ENCODE measurements at regions not wholly inside any gene's neighbourhood (a gene's known extent, or its start where the extent isn't known, plus 50 kb on each side); places are given as distances from the start of the nearest gene placed in this dataset.

DNA sequence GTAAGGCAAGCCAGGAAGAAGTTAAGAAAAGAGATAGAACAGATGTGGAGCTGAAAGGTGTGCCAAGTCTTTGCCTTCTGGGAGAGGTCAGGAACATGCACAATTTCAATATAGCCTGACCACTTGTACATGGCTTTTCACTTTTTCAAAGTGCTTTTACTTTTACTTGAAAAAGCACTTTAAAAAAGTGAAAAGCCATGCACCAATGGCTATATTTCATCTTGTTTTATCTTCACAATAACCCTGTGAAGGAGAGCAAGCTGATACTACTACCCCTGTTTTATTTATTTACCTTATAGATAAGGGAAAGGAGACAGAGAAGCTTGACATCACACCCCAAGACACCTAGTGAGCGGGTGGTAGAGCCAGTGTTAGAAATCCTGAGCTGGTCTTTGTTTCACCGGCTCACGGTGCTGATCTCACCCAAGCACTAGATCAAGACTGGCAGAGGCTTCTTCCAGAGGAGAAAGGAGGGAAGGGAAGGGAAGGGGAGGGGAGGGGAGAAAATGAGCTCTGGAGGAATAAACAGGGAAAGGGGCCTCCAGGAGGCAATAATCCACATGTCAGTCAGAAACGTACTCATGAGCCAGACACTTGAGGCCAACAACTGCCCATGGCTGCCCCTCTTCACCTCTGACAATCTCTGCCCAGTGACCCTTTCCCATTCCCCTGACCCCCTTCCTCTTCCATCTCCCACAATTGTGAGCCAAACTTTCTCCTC is 455.4 kb downstream of the FOXO1 start:
- TF ChIP-seq, protein P1, sequence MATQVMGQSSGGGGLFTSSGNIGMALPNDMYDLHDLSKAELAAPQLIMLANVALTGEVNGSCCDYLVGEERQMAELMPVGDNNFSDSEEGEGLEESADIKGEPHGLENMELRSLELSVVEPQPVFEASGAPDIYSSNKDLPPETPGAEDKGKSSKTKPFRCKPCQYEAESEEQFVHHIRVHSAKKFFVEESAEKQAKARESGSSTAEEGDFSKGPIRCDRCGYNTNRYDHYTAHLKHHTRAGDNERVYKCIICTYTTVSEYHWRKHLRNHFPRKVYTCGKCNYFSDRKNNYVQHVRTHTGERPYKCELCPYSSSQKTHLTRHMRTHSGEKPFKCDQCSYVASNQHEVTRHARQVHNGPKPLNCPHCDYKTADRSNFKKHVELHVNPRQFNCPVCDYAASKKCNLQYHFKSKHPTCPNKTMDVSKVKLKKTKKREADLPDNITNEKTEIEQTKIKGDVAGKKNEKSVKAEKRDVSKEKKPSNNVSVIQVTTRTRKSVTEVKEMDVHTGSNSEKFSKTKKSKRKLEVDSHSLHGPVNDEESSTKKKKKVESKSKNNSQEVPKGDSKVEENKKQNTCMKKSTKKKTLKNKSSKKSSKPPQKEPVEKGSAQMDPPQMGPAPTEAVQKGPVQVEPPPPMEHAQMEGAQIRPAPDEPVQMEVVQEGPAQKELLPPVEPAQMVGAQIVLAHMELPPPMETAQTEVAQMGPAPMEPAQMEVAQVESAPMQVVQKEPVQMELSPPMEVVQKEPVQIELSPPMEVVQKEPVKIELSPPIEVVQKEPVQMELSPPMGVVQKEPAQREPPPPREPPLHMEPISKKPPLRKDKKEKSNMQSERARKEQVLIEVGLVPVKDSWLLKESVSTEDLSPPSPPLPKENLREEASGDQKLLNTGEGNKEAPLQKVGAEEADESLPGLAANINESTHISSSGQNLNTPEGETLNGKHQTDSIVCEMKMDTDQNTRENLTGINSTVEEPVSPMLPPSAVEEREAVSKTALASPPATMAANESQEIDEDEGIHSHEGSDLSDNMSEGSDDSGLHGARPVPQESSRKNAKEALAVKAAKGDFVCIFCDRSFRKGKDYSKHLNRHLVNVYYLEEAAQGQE (IDR thresholded peaks at IDR 0.05; ENCODE audit: insufficient read depth in 1 of 2, low read depth in 2 of 2, low read length in 2 of 2) = no peak

DNA sequence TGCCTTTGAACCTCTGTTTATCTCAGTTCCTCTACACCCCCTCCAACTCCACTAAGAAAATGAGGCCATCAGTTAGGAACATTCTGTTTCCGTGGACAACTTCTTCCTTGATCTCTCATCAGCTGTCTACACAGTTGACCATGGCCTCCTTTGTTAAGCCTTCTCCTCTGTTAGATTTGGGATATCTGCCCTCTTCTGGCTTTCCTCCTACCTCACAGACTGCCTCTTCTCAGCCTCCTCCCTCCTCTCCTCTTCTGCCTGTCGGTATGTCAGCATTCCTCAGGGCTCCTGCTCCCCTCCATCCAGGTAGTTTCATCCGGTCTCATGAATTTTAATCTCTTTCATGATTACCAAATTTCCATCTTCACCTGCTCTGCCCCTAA is 454.9 kb downstream of the FOXO1 start:
- TF ChIP-seq FOXP2 (optimal IDR thresholded peaks at IDR 0.05; ENCODE audit: borderline replicate concordance, extremely low read depth, extremely low read length, insufficient read depth) (no peak), TAF1 (IDR thresholded peaks at IDR 0.05; ENCODE audit: borderline replicate concordance, insufficient read depth, low read length) (no peak), POLR2AphosphoS5 (IDR thresholded peaks at IDR 0.05; ENCODE audit: low read depth, low read length) (no peak), SIN3A (IDR thresholded peaks at IDR 0.05; ENCODE audit: borderline replicate concordance, insufficient read depth, low read length) (no peak)
- TF ChIP-seq, protein P1 (IDR thresholded peaks at IDR 0.05; ENCODE audit: insufficient read depth in 1 of 2, low read depth in 2 of 2, low read length in 2 of 2) = no peak

DNA sequence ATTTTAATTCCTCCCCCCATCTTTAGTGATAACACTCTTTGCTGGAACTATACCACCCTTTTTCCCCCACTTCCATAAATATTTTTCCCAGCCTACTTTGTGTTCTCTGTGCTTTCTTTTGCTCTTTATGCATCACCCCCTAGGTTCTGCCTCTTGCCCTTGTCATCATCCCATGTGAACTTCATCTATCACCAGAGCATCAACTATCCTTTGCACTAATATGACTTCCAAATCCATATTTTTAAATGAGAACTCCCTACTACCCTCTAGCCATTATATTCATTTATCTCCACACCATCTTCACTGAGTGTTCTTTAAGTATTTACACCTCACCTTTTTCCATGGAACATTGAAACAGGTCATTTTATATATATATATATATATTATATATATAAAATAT is 452.7 kb downstream of the FOXO1 start:
- no peak for TF ChIP-seq FOXP2 (optimal IDR thresholded peaks at IDR 0.05; ENCODE audit: borderline replicate concordance, extremely low read depth, extremely low read length, insufficient read depth)
- no peak for TF ChIP-seq POLR2AphosphoS5 (IDR thresholded peaks at IDR 0.05; ENCODE audit: low read depth, low read length)
- no peak for TF ChIP-seq SIN3A (IDR thresholded peaks at IDR 0.05; ENCODE audit: borderline replicate concordance, insufficient read depth, low read length)

DNA sequence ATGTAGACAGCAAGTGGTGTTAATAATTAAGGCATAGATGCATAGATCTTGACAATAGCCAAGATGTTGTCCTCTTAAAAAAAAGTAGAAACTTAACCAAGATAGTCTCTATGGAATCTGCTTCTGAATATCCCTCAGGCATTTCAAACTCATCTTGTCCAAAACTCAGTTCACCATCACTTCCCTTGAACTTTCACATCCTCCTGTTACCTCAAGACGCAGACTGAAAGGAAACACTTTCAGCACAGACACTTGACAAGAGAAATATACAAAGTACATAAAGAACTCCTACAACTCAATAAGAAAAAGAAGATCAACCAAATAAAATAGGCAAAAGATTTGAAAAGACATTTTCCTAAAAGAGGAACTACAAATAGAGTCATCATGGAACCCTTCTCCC is 451.1 kb downstream of the FOXO1 start:
- TF ChIP-seq SIN3A (IDR thresholded peaks at IDR 0.05; ENCODE audit: borderline replicate concordance, insufficient read depth, low read length) (no peak), POLR2AphosphoS5 (IDR thresholded peaks at IDR 0.05; ENCODE audit: low read depth, low read length) (no peak), TAF1 (IDR thresholded peaks at IDR 0.05; ENCODE audit: borderline replicate concordance, insufficient read depth, low read length) (no peak), FOXP2 (optimal IDR thresholded peaks at IDR 0.05; ENCODE audit: borderline replicate concordance, extremely low read depth, extremely low read length, insufficient read depth) (no peak)
- TF ChIP-seq, protein P1 (IDR thresholded peaks at IDR 0.05; ENCODE audit: insufficient read depth in 1 of 2, low read depth in 2 of 2, low read length in 2 of 2) = no peak

DNA sequence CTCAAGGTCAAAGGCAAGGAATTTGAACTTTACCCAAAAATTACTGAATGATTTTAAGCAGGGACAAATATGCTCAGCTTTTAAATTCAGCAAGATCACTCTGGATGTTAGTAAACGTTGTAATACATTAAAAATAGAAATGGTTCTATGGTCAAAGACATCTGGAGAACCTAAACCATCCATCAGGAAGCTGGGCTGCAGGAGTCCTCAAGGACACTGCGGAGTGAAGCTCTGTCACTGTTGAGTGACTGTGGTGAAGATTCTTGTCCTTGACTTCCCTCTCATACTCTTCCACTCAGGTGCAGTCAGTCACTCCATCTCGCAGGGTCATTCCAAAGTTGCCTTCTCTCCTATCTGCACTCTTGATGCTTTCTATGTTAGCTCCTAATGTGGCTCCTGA is 450.7 kb downstream of the FOXO1 start:
- no peak for TF ChIP-seq FOXP2 (optimal IDR thresholded peaks at IDR 0.05; ENCODE audit: borderline replicate concordance, extremely low read depth, extremely low read length, insufficient read depth)
- no peak for TF ChIP-seq POLR2AphosphoS5 (IDR thresholded peaks at IDR 0.05; ENCODE audit: low read depth, low read length)
- TF ChIP-seq SIN3A (IDR thresholded peaks at IDR 0.05; ENCODE audit: borderline replicate concordance, insufficient read depth, low read length) = no peak
- TF ChIP-seq TAF1 (IDR thresholded peaks at IDR 0.05; ENCODE audit: borderline replicate concordance, insufficient read depth, low read length) = no peak
- TF ChIP-seq, protein P1 (IDR thresholded peaks at IDR 0.05; ENCODE audit: insufficient read depth in 1 of 2, low read depth in 2 of 2, low read length in 2 of 2) = no peak

All from PFSK-1 (cell line).